ENCODE measurements at regions not wholly inside any gene's neighbourhood (a gene's known extent, or its start where the extent isn't known, plus 50 kb on each side); places are given as distances from the start of the nearest gene placed in this dataset.

GRCh38 chr2:49860834-49861233 is 706.5 kb upstream of the FSHR start:
- no peaks in the 10 kb centered on the region for H3K9me3 Mint-ChIP-seq
- Histone ChIP-seq H3K27me3 (ENCODE audit: insufficient read depth, low read length) (no peaks in the 10 kb centered on the region), H2AFZ (ENCODE audit: low read length) (no peak overlapping the region), H3K4me1 (ENCODE audit: insufficient read depth, low read length) (no peaks in the 10 kb centered on the region; the same call in 1 of the 2 replicates), H3K4ac (ENCODE audit: low read depth, low read length) (no peak overlapping the region), H3K9me3 (ENCODE audit: control insufficient read depth, low read depth, low read length) (no peaks in the 10 kb centered on the region), H3K23ac (ENCODE audit: insufficient read length, low read depth, low read length) (no peak overlapping the region), H3K18ac (ENCODE audit: insufficient read length, low read depth, low read length) (no peak overlapping the region), H3K4me2 (ENCODE audit: insufficient read depth, insufficient read length, low read length) (no peak overlapping the region), H3K56ac (ENCODE audit: insufficient read length, low read depth, low read length) (no peak overlapping the region), H2BK20ac (ENCODE audit: low read depth, low read length, poor library complexity, severe bottlenecking) (no peak overlapping the region), H3K9ac (ENCODE audit: extremely low read depth, insufficient read length, low read length) (no peak overlapping the region), H2BK12ac (ENCODE audit: insufficient read length, low read depth, low read length) (no peak overlapping the region), H3K27ac (ENCODE audit: insufficient read length, low read depth, low read length) (no peak overlapping the region), H4K5ac (ENCODE audit: insufficient read length, low read depth, low read length) (no peak overlapping the region), H2BK120ac (ENCODE audit: low read depth, low read length, poor library complexity, severe bottlenecking) (no peak overlapping the region), H4K91ac (ENCODE audit: insufficient read length, low read depth, low read length) (no peak overlapping the region), H4K20me1 (ENCODE audit: control insufficient read depth, insufficient read depth, insufficient read length) (no peaks in the 10 kb centered on the region), H3T11ph (ENCODE audit: low read length) (no peak overlapping the region), H2BK15ac (ENCODE audit: low read depth, low read length) (no peak overlapping the region), H2AK5ac (ENCODE audit: insufficient read length, low read length) (no peak overlapping the region), H3K79me1 (ENCODE audit: insufficient read depth, low read depth, low read length, poor library complexity, severe bottlenecking) (no peaks in the 10 kb centered on the region), H3K14ac (ENCODE audit: insufficient read depth, low read length) (no peak overlapping the region), H4K8ac (replicated peaks; ENCODE audit: insufficient read length, low read depth, low read length) (no peak overlapping the region), H2BK5ac (ENCODE audit: insufficient read length, low read length) (no peak overlapping the region), H3K79me2 (ENCODE audit: insufficient read depth, low read length) (no peaks in the 10 kb centered on the region), H3K23me2 (ENCODE audit: insufficient read length, low read depth, low read length, poor library complexity, severe bottlenecking) (no peaks in the 10 kb centered on the region)
- H3K4me1 Mint-ChIP-seq: no peaks in the 10 kb centered on the region
- TF ChIP-seq CTCF (conservative IDR thresholded peaks at IDR 0.05): no peak
- DNase-seq: no peak
- H3K27me3 Mint-ChIP-seq (ENCODE audit: low read depth): no peaks in the 10 kb centered on the region
- no peaks in the 10 kb centered on the region for H3K36me3 Mint-ChIP-seq (ENCODE audit: insufficient read depth in 1 of 3, low read depth in 3 of 3)
- H3K4me3 Mint-ChIP-seq: no peak overlapping the region
- no peak overlapping the region for H3K27ac Mint-ChIP-seq
- 100% methylated on average over 1 of the region's 2 CpGs for WGBS (ENCODE audit: extremely low coverage, insufficient read length, low lambda C conversion rate)
